ENCODE measurements at regions not wholly inside any gene's neighbourhood (a gene's known extent, or its start where the extent isn't known, plus 50 kb on each side); places are given as distances from the start of the nearest gene placed in this dataset.

GRCh38 chr1:209008586-209008985, 574.9 kb upstream of the CAMK1G start:
- Histone ChIP-seq H3K9me3 (ENCODE audit: control insufficient read depth, low read length) (no peaks in the 10 kb centered on the region), H3K36me3 (ENCODE audit: control insufficient read depth, insufficient read depth, low read length) (no peaks in the 10 kb centered on the region), H3K27ac (ENCODE audit: low read depth, low read length) (no peak overlapping the region), H3K4me1 (ENCODE audit: control insufficient read depth, insufficient read depth, low read length) (no peaks in the 10 kb centered on the region), H3K4me3 (ENCODE audit: low read length) (no peak overlapping the region), H3K9ac (ENCODE audit: extremely low read depth, low read length, poor library complexity, severe bottlenecking) (no peak overlapping the region), H3K27me3 (ENCODE audit: control insufficient read depth, insufficient read depth, low read length, poor library complexity, severe bottlenecking) (no peaks in the 10 kb centered on the region)
- Mint-ChIP-seq H3K27me3 (ENCODE audit: insufficient read depth) (no peaks in the 10 kb centered on the region), H3K27ac (no peak overlapping the region), H3K4me3 (no peak overlapping the region), H3K36me3 (ENCODE audit: low read depth) (no peaks in the 10 kb centered on the region), H3K4me1 (peaks cover 12% of the 10 kb centered on the region), H3K9me3 (no peaks in the 10 kb centered on the region)
- DNase-seq = no peak
- no peak for TF ChIP-seq CTCF (conservative IDR thresholded peaks at IDR 0.05)
- 83 to 93% methylated on average over 1 of the region's 1 CpG for WGBS, 2 experiments (ENCODE audit: insufficient coverage in 1 of 2, insufficient read length in 1 of 2)

DNA sequence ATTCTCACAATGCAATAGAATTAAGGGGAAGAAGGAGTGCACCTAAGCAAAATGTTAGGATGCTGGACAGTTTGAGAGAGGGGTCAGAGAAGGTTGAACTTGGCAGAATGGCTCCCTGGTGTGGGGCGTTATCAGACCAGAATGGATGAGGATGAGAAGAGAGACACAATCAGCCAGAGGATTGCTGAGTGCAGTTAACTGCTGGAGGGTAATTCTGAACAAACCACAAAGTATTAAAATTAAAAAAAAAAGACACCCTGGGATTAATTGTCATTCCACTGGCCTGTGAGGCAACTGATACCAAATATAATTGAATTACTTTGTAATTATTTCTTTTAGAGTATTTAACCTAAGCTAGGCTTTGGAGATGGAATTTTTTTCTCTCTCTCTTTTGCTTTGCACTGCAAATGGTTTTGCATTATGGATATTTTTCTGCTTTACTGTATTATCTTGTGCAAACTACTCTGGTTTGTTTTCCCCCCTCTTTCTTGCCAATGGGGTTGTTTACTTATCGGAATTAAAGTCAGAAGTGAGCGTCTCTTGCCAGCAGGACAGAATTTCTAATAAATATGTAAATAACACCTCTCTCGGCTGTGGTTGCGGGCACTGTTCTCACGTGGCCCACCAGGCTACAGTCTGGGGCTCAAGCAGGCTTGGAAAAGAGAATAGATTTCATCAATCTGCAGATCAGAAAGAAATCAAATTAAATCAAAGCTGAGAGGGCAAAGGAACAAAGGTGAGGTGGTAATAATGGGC, 572.9 kb upstream of the CAMK1G start:
- Mint-ChIP-seq H3K9me3 (peaks cover 1% of the 10 kb centered on the region), H3K36me3 (ENCODE audit: low read depth) (no peaks in the 10 kb centered on the region), H3K4me1 (peaks cover 12% of the 10 kb centered on the region), H3K27ac (no peak overlapping the region), H3K4me3 (no peak overlapping the region), H3K27me3 (ENCODE audit: insufficient read depth) (no peaks in the 10 kb centered on the region)
- no peak for TF ChIP-seq CTCF (conservative IDR thresholded peaks at IDR 0.05)
- Histone ChIP-seq H3K4me1 (ENCODE audit: control insufficient read depth, insufficient read depth, low read length) (no peaks in the 10 kb centered on the region), H3K9ac (ENCODE audit: extremely low read depth, low read length, poor library complexity, severe bottlenecking) (no peak overlapping the region), H3K4me3 (ENCODE audit: low read length) (no peak overlapping the region), H3K27ac (ENCODE audit: low read depth, low read length) (no peak overlapping the region), H3K27me3 (ENCODE audit: control insufficient read depth, insufficient read depth, low read length, poor library complexity, severe bottlenecking) (no peaks in the 10 kb centered on the region), H3K36me3 (ENCODE audit: control insufficient read depth, insufficient read depth, low read length) (no peaks in the 10 kb centered on the region), H3K9me3 (ENCODE audit: control insufficient read depth, low read length) (no peaks in the 10 kb centered on the region)
- DNase-seq = no peak
- WGBS, 2 experiments (ENCODE audit: insufficient coverage in 1 of 2, insufficient read length in 1 of 2) = 81% methylated on average over 6 of the region's 6 CpGs; no CpG with 5 or more reads in 1 of the 2 experiments

DNA sequence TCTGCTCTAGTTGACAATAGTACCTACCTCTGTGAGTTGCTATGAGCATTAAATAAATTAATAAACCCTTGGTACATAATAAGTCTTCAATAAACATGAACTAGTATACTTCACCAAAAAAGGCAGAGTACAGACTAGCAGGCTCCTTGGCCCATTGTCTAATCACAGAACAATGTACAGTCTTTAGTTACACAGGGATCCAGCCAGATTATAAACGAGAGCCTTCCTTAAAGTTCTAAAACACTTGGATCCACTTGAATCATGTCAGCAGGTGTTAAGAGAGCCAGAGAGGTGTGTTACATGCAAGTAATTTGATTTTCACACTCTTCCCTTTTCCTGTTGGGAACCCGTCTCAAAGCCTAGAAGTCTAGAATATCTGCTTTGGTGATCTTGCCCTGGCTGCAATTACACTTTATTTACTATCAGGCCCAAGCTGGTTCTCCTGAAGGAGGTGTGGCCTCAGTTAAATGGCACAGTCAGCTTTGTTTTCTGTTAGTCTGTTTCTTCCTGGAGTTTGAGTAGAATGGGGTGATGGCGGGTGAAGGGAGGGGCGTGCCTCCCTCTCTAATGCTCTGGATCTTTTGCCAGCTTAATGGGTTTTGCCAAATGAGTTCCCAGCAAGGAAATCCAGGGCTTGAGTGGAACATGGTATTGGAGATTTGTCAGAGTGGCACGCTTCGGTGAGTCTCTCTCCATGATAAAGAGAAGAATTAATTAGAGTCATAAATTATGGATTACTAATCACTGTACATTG, 570.9 kb upstream of the CAMK1G start:
- Histone ChIP-seq H3K36me3 (ENCODE audit: control insufficient read depth, insufficient read depth, low read length) (no peaks in the 10 kb centered on the region), H3K4me1 (ENCODE audit: control insufficient read depth, insufficient read depth, low read length) (no peaks in the 10 kb centered on the region), H3K4me3 (ENCODE audit: low read length) (no peak overlapping the region), H3K27ac (ENCODE audit: low read depth, low read length) (no peak overlapping the region), H3K9me3 (ENCODE audit: control insufficient read depth, low read length) (peaks cover 9% of the 10 kb centered on the region), H3K9ac (ENCODE audit: extremely low read depth, low read length, poor library complexity, severe bottlenecking) (no peak overlapping the region), H3K27me3 (ENCODE audit: control insufficient read depth, insufficient read depth, low read length, poor library complexity, severe bottlenecking) (no peaks in the 10 kb centered on the region)
- Mint-ChIP-seq H3K4me1 (peaks cover 12% of the 10 kb centered on the region), H3K36me3 (ENCODE audit: low read depth) (peaks cover 2% of the 10 kb centered on the region), H3K9me3 (peaks cover 13% of the 10 kb centered on the region), H3K27ac (no peak overlapping the region), H3K27me3 (ENCODE audit: insufficient read depth) (no peaks in the 10 kb centered on the region), H3K4me3 (no peak overlapping the region)
- WGBS, 2 experiments (ENCODE audit: insufficient coverage in 1 of 2, insufficient read length in 1 of 2) = 90 to 100% methylated on average over 3 to 6 of the region's 6 CpGs
- no peak for DNase-seq
- TF ChIP-seq CTCF (conservative IDR thresholded peaks at IDR 0.05) = no peak

All from endodermal cell (in vitro differentiated cells).